ENCODE measurements at regions not wholly inside any gene's neighbourhood (a gene's known extent, or its start where the extent isn't known, plus 50 kb on each side); places are given as distances from the start of the nearest gene placed in this dataset.

GRCh38 chr14:54337314-54337713 lies 59.5 kb upstream of the CDKN3 start:
- CTCF ChIA-PET (ENCODE audit: partially characterized antibody) = interaction anchor here (0.7 to 4.4 kb wide), 12 partner anchors 8 to 929 kb away, joined by 3 to 26 read pairs (median 3); no protein-coding TSS in a partner anchor
- Histone ChIP-seq H2BK20ac (ENCODE audit: low read length) (no peak overlapping the region), H4K91ac (replicated peaks; ENCODE audit: insufficient read length, low read length) (no peak overlapping the region), H3K18ac (ENCODE audit: extremely low read depth, low read length) (no peak overlapping the region), H2AFZ (ENCODE audit: low read length) (peak overlapping the region; percentile 48; the same call in 1 of the 2 replicates), H3K4me3 (ENCODE audit: extremely low read depth in 1 of 4, insufficient read depth in 2 of 4, low read depth in 3 of 4, low read length in 4 of 4) (no peak overlapping the region), H3K23ac (ENCODE audit: insufficient read length) (no peak overlapping the region), H4K20me1 (replicated peaks in 1 of 2; ENCODE audit: control insufficient read depth in 1 of 2, insufficient read depth in 2 of 2, low read length in 2 of 2) (no peaks in the 10 kb centered on the region), H3K27ac (ENCODE audit: low read depth, low read length) (no peak overlapping the region), H4K5ac (ENCODE audit: insufficient read length, low read depth, low read length) (no peak overlapping the region), H2BK15ac (ENCODE audit: low read length) (no peak overlapping the region), H4K8ac (ENCODE audit: extremely low read depth, insufficient read depth, low read length) (no peak overlapping the region), H3K4me2 (ENCODE audit: insufficient read depth in 1 of 2, low read depth in 2 of 2, low read length in 2 of 2) (no peak overlapping the region), H2BK12ac (ENCODE audit: low read depth, low read length) (no peak overlapping the region), H3K4ac (replicated peaks; ENCODE audit: insufficient read length, low read depth, low read length) (no peak overlapping the region), H3K9ac (replicated peaks in 1 of 4; ENCODE audit: extremely low read depth in 1 of 4, low read depth in 3 of 4, low read length in 3 of 4) (no peak overlapping the region), H2BK120ac (replicated peaks; ENCODE audit: low read depth, low read length) (no peak overlapping the region), H3K56ac (replicated peaks; ENCODE audit: insufficient read length, low read depth, low read length) (no peak overlapping the region), H3K4me1 (replicated peaks in 1 of 4; ENCODE audit: control insufficient read depth in 3 of 4, insufficient read depth in 4 of 4, low read length in 3 of 4) (peaks cover 0 to 7% (median 1%) of the 10 kb centered on the region in 4 experiments; a peak in 2 of 7 replicates), H2BK5ac (ENCODE audit: low read depth, low read length) (no peak overlapping the region), H3K27me3 (replicated peaks in 1 of 4; ENCODE audit: control insufficient read depth in 3 of 4, extremely low read depth in 1 of 4, insufficient read depth in 3 of 4, low read length in 3 of 4) (no peaks in the 10 kb centered on the region), H3K14ac (ENCODE audit: insufficient read length) (no peak overlapping the region), H3K23me2 (ENCODE audit: low read depth, low read length) (no peaks in the 10 kb centered on the region), H3K36me3 (ENCODE audit: control insufficient read depth in 2 of 4, insufficient read depth in 4 of 4, low read length in 3 of 4) (no peaks in the 10 kb centered on the region), H3K79me1 (ENCODE audit: low read depth, low read length) (no peaks in the 10 kb centered on the region), H3K79me2 (ENCODE audit: control insufficient read depth in 1 of 2, insufficient read depth in 2 of 2, low read length in 2 of 2) (no peaks in the 10 kb centered on the region), H2AK5ac (ENCODE audit: low read depth, low read length) (no peak overlapping the region), H3K9me3 (ENCODE audit: insufficient read depth in 2 of 2, low read depth in 1 of 2, low read length in 1 of 2) (no peaks in the 10 kb centered on the region)
- TF ChIP-seq SP1 (IDR thresholded peaks at IDR 0.05; ENCODE audit: low read depth, low read length) = peak; percentile 81
- no peak for TF ChIP-seq GABPA (IDR thresholded peaks at IDR 0.05; ENCODE audit: borderline replicate concordance, insufficient read depth, low read length)
- POLR2A ChIA-PET (ENCODE audit: partially characterized antibody) = interaction anchor here (1.0 to 1.6 kb wide), 2 partner anchors 13 to 25 kb away, joined by 4 read pairs; no protein-coding TSS in a partner anchor
- 61% methylated on average over 10 of the region's 10 CpGs; no CpG with 5 or more reads in 1 of the 2 experiments for WGBS, 2 experiments (ENCODE audit: extremely low coverage in 1 of 2, insufficient coverage in 1 of 2, insufficient read length in 1 of 2, insufficient replicate concordance in 2 of 2, low coverage in 1 of 2, low lambda C conversion rate in 2 of 2, missing lambda C conversion rate in 1 of 2)
- FAIRE-seq (no peak), DNase-seq (ENCODE audit: low read depth in 1 of 2, low spot score in 2 of 2) (no peak)
